OCI-LY1 (cell line): ENCODE measurements at regions not wholly inside any gene's neighbourhood (a gene's known extent, or its start where the extent isn't known, plus 50 kb on each side); places are given as distances from the start of the nearest gene placed in this dataset.

Source experiments
- EZH2 ChIP-seq: fragments of 200-600 bp; sonication (generic), shearing (Covaris generic); IDR thresholded peaks from 2 replicates; pipeline ENCODE4 v1.8.0; 2017; ENCODE audit warnings: borderline replicate concordance, mixed run types, mild to moderate bottlenecking, antibody characterized with exemption, low read length, moderate library complexity, mixed read lengths
- TF ChIP-seq, protein P1 (sequence below): fragments of 200-600 bp; sonication (generic), shearing (Covaris generic); IDR thresholded peaks from 2 replicates; pipeline ENCODE4 v1.5.1; 2017; ENCODE audit warnings: mild to moderate bottlenecking, antibody characterized with exemption, low read length, moderate library complexity, mixed read lengths

DNA sequence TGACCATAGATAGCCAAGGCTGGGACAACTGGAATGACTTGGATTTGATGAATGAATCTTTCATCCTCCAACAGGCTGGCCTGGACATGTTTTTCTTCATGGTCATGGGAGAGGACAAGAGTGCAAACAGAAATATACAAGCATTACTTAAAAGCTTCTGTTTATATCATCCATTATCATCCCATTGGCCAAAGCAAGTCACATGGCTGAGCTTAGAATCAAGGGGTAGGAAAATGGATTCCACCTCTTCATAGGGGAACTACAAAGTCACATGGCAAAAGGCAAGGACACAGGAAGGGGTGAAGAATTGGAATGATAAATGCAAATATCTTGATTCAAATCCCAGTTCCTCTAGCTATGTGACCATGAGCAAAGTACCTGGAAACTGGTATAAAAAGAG is 90.2 kb upstream of the BARHL2 start:
- TF ChIP-seq, protein P1, sequence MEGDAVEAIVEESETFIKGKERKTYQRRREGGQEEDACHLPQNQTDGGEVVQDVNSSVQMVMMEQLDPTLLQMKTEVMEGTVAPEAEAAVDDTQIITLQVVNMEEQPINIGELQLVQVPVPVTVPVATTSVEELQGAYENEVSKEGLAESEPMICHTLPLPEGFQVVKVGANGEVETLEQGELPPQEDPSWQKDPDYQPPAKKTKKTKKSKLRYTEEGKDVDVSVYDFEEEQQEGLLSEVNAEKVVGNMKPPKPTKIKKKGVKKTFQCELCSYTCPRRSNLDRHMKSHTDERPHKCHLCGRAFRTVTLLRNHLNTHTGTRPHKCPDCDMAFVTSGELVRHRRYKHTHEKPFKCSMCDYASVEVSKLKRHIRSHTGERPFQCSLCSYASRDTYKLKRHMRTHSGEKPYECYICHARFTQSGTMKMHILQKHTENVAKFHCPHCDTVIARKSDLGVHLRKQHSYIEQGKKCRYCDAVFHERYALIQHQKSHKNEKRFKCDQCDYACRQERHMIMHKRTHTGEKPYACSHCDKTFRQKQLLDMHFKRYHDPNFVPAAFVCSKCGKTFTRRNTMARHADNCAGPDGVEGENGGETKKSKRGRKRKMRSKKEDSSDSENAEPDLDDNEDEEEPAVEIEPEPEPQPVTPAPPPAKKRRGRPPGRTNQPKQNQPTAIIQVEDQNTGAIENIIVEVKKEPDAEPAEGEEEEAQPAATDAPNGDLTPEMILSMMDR = no peak
- no peak for TF ChIP-seq EZH2
